Activated CD8-positive, alpha-beta memory T cell treated with anti-CD3 and anti-CD28 coated beads for 4 hours (primary cell): ENCODE measurements at regions not wholly inside any gene's neighbourhood (a gene's known extent, or its start where the extent isn't known, plus 50 kb on each side); places are given as distances from the start of the nearest gene placed in this dataset.

Experiments used
- DNase-seq, 2 donors: peaks; one replicate each; pipeline ENCODE4 v3.0.0-alpha.2; 2020; ENCODE audit warnings: low read depth in 2 of 2

DNA sequence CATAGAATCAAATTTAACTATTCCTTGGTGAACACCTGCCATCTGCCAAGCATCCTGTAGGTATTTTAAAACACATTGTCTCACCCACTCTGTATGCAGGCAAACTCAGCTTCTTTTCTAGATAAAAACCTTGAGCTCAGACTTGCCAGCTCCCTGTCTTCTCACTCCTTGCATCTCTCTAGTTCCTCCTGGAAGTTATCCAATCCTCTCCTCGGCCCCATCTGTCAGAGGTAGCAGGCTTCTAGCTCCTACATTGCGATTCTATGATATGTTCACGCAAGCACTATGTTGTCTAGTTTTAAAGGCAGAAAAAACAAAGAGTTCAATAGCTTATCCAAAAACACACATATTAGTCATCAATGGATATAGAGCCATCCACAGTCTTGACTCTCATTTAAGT lies 67.0 kb upstream of the APCDD1 start:
- no peak for DNase-seq

DNA sequence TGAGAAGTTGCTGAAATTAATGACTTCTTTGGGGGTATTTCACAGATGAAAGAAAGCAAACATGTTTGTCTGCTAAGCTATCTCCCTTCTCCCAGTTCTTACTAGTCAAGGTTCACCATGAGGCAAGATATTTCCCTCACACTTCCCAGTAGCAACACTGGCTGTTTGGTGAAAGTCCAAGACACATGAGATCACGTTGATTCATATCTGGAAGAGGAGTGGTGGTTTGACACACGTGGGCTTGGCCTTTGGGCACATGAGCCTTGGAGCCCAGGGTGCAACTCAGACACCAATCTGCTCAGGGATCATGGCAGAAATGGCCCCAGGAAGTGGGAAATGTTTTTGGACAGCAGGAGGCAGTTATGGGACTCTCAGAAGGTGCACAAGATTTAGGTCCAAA lies 66.1 kb upstream of the APCDD1 start:
- DNase-seq, result no peak

DNA sequence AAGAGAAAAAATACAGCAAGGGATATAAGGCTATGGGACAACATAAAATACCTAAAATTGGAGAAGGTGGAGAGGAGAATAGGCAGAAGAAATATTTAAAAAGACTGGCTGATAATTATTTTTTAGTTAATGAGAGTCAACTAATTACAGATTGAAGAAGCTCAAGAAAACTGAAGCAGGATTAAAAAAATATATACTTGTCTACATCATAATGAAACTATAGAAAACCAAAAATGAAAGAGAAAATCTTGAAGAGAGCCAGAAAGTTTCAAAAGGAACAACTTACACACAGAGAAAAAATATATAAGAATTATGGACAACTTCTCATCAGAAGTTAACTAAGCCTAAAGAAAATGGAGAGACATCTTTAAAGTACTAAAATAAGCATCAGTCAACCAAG lies 62.9 kb upstream of the APCDD1 start:
- no peak for DNase-seq

GRCh38 chr18:10397004-10397403 lies 57.4 kb upstream of the APCDD1 start:
- DNase-seq, result no peak

GRCh38 chr18:10398571-10398970 lies 55.9 kb upstream of the APCDD1 start:
- DNase-seq, result no peak

DNA sequence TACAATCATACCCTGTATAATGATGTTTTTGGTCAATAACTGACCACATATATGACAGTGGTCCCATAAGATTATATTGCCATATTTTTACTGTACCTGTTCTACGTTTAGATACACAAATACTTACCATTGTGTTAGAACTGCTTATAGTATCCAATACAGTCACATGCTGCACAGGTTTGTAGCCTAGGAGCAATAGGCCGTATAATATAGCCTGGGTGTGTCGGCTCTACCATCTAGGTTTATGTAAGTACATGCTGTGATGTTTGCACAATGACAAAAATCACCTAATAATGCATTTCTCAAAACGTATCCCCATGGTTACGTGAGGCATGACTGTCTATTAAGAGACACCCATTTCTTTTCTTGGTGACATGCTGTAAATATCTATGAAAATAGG lies 55.0 kb upstream of the APCDD1 start:
- no peak for DNase-seq

GRCh38 chr18:10400534-10401307 lies 53.7 kb upstream of the APCDD1 start:
- DNase-seq, result no peak

- no peak for DNase-seq
These were observed 52.9 kb upstream of the APCDD1 start for GRCh38 chr18:10401521-10401920.

DNA sequence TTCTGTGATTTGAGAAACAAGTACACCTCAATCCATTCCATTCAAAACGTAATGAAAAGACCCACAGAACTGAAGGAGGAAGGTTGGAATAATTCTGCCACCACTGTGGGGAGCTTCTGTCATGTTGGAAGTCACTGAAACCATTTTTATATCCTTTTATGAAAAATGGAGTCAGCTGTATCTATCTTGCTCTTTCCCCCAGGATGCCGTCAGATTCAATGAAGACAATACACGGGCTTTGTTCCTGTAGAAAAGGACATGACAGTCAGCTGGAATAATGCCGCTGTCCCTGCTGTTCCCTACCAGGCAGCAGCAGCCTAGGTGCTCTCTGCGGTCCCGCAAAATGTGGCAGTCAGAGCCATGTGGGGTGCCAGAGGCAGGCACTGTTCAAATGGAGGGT lies 52.5 kb upstream of the APCDD1 start:
- DNase-seq, result no peak

GRCh38 chr18:10402871-10403559 lies 51.4 kb upstream of the APCDD1 start:
- no peak for DNase-seq

DNA sequence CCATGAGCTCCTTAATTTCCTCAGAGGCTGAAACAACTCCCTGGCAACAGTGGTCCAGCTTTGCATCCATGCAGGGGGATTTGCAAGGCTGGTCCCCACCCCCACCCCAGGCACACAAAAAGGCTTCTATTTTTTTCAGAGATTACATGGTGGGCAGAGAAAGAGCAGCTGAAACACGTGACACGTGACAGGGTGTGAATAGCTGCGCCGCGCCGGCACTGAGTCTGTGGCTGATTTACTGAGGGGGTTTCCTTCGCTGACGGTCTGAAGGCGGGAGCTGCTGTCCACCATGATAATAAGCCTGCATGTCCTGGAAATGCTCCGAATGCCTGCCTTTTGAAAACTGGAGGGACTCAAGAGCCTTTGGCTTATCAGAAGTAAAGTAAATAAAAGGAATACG lies 50.7 kb upstream of the APCDD1 start:
- DNase-seq, result no peak

DNA sequence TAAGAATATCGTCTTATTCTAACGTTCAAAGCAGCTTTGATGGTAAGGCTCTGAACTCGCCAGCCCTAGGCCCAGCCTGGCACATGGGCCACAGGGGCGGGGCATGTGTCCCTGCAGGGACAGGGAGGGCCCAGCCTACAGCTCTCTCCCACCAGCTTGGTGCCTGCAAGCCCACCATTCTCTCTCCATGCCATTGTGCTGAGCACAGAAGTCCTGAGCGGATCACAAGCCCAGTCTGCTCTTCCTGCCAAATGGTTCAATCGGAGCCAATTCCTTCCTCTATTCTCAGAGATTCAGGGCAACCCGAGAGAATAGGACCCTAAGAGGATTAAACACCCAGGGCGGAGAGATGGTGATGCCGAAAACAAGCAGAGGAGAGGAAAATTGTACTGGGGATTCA lies 50.3 kb upstream of the APCDD1 start:
- no peak for DNase-seq
